ENCODE measurements at regions not wholly inside any gene's neighbourhood (a gene's known extent, or its start where the extent isn't known, plus 50 kb on each side); places are given as distances from the start of the nearest gene placed in this dataset.

- TF ChIP-seq SUZ12 (IDR thresholded peaks at IDR 0.05), result no peak
- TF ChIP-seq ARNT (IDR thresholded peaks at IDR 0.05), result no peak
- no peak for TF ChIP-seq TARDBP (IDR thresholded peaks at IDR 0.05)
- TF ChIP-seq SP1 (IDR thresholded peaks at IDR 0.05), result no peak
- no peak for TF ChIP-seq NFRKB (IDR thresholded peaks at IDR 0.05)
- no peak for TF ChIP-seq PKNOX1 (IDR thresholded peaks at IDR 0.05)
- TF ChIP-seq L3MBTL2 (conservative IDR thresholded peaks at IDR 0.05), result no peak
- TF ChIP-seq FOXM1 (IDR thresholded peaks at IDR 0.05; ENCODE audit: borderline replicate concordance), result no peak
- no peak for TF ChIP-seq ELF4 (IDR thresholded peaks at IDR 0.05)
- TF ChIP-seq BHLHE40 (IDR thresholded peaks at IDR 0.05; ENCODE audit: borderline replicate concordance), result no peak
- TF ChIP-seq FOXA1 (IDR thresholded peaks at IDR 0.05), result no peak
- POLR2A ChIA-PET, result no interaction called here
- CTCF ChIA-PET, result interaction anchor here (0.7 kb wide), 1 partner anchor 18 kb away, joined by 3 read pairs; no protein-coding TSS in a partner anchor
- no peak for DNase-seq (ENCODE audit: extremely low spot score)
Observed at GRCh38 chr13:81319351-81319750, 978.4 kb upstream of the SPRY2 start.

DNA sequence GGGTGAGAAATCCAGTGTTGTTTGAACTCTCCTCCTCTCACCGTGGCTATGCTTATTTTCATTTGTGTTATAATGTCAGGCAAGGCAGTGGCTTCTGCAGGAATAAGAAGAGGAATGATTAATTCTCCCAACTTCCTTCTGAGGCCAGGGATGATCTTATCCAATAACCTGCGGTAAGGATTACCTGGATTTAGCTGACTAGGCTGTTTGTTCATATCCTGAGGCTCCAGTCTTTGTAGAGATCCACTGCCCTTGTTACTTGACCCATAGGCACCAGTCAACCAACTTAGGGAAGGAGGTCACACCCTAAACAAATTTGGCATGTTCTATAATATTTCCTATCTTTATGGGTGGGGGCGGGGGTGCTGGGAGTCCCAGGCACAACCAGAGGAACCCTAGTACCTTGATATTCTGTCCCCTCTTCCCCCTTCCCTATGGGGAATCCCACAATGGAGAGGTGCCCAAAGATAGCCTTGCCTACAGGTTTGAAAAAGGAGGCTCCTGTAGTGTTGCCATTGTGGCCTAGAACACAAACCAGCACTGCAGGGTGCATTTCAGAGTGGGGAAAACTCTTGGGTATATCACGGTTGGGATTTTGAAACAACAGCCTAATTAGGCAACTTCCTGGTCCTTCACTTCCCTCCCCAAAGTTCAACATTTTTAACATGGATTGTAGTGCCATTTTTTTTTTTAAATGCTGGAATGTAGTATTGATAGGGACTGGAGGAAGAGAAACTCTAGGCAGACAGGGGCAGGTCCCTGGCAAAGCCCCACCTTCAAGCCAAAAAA lies 977.5 kb upstream of the SPRY2 start:
- TF ChIP-seq LEF1 (IDR thresholded peaks at IDR 0.05; ENCODE audit: borderline replicate concordance) (no peak), NFRKB (IDR thresholded peaks at IDR 0.05) (no peak), CTBP1 (IDR thresholded peaks at IDR 0.05; ENCODE audit: borderline replicate concordance) (no peak), FOXM1 (IDR thresholded peaks at IDR 0.05; ENCODE audit: borderline replicate concordance) (no peak), ZNF384 (IDR thresholded peaks at IDR 0.05) (no peak), TARDBP (IDR thresholded peaks at IDR 0.05) (no peak), HDGF (IDR thresholded peaks at IDR 0.05; ENCODE audit: borderline replicate concordance) (no peak), SUZ12 (IDR thresholded peaks at IDR 0.05) (no peak), BHLHE40 (IDR thresholded peaks at IDR 0.05; ENCODE audit: borderline replicate concordance) (no peak), L3MBTL2 (conservative IDR thresholded peaks at IDR 0.05) (no peak), FOXK2 (IDR thresholded peaks at IDR 0.05) (no peak), FOXA1 (IDR thresholded peaks at IDR 0.05) (no peak), ELF4 (IDR thresholded peaks at IDR 0.05) (no peak)
- CTCF ChIA-PET, result interaction anchor here (0.7 kb wide), 1 partner anchor 17 kb away, joined by 3 read pairs; no protein-coding TSS in a partner anchor
- no peak for DNase-seq (ENCODE audit: extremely low spot score)
- POLR2A ChIA-PET, result no interaction called here

DNA sequence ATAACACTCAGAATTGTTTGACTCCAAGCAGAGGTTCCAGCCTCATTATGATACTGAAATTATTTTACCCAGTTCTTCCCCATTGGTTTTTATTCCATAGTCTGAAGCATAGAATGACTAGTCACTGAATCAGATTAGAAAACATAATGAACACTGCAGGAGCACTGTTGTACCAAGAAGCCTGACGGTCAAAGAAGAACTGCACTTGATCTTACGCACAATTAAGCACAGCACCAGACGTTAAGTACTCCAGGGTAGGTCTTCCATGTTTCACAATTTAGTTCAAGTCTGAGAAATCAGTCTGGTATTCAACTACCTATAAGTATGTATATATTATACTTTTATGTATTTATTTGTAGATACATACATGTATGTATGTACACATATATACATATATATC lies 973.5 kb upstream of the SPRY2 start:
- ChIA-PET CTCF (no interaction called here), POLR2A (no interaction called here)
- DNase-seq (ENCODE audit: extremely low spot score), result no peak
- TF ChIP-seq TARDBP (IDR thresholded peaks at IDR 0.05) (no peak), BHLHE40 (IDR thresholded peaks at IDR 0.05; ENCODE audit: borderline replicate concordance) (no peak), ELF4 (IDR thresholded peaks at IDR 0.05) (no peak), SUZ12 (IDR thresholded peaks at IDR 0.05) (no peak), L3MBTL2 (conservative IDR thresholded peaks at IDR 0.05) (no peak), NFRKB (IDR thresholded peaks at IDR 0.05) (no peak), FOXM1 (IDR thresholded peaks at IDR 0.05; ENCODE audit: borderline replicate concordance) (no peak), FOXK2 (IDR thresholded peaks at IDR 0.05) (no peak), CTBP1 (IDR thresholded peaks at IDR 0.05; ENCODE audit: borderline replicate concordance) (no peak), HDGF (IDR thresholded peaks at IDR 0.05; ENCODE audit: borderline replicate concordance) (no peak), SP1 (IDR thresholded peaks at IDR 0.05) (no peak), PKNOX1 (IDR thresholded peaks at IDR 0.05) (no peak), LEF1 (IDR thresholded peaks at IDR 0.05; ENCODE audit: borderline replicate concordance) (no peak), ZNF384 (IDR thresholded peaks at IDR 0.05) (no peak), ARNT (IDR thresholded peaks at IDR 0.05) (no peak), FOXA1 (IDR thresholded peaks at IDR 0.05) (no peak)

DNA sequence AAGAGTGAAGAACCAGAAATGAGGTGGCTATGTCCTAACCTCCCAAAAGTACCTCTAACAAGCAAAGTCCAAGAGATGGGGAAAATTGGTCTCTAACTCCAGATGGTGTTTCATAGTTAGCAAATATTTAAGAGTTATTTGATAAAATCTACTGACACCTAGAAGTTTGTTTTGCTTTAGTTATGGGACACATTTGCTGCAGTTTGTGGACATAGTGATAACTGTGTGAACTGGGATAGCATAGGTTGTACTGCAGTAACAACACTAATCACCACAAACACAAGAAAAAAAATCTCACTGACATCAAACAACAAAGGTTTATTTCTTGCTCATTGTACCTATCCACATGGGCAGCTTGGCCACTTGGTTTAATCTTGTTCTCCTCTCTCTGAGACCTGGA lies 965.0 kb upstream of the SPRY2 start:
- POLR2A ChIA-PET, result no interaction called here
- TF ChIP-seq PKNOX1 (IDR thresholded peaks at IDR 0.05) (no peak), FOXM1 (IDR thresholded peaks at IDR 0.05; ENCODE audit: borderline replicate concordance) (no peak), TARDBP (IDR thresholded peaks at IDR 0.05) (no peak), BHLHE40 (IDR thresholded peaks at IDR 0.05; ENCODE audit: borderline replicate concordance) (no peak), L3MBTL2 (conservative IDR thresholded peaks at IDR 0.05) (no peak), FOXA1 (IDR thresholded peaks at IDR 0.05) (no peak)

GRCh38 chr13:81304121-81304659 lies 963.3 kb upstream of the SPRY2 start:
- no peak for TF ChIP-seq ELF4 (IDR thresholded peaks at IDR 0.05)
- no peak for TF ChIP-seq L3MBTL2 (conservative IDR thresholded peaks at IDR 0.05)
- TF ChIP-seq ZNF384 (IDR thresholded peaks at IDR 0.05), result no peak
- TF ChIP-seq HDGF (IDR thresholded peaks at IDR 0.05; ENCODE audit: borderline replicate concordance), result no peak
- TF ChIP-seq TARDBP (IDR thresholded peaks at IDR 0.05), result no peak
- no peak for TF ChIP-seq CTBP1 (IDR thresholded peaks at IDR 0.05; ENCODE audit: borderline replicate concordance)
- no peak for TF ChIP-seq FOXM1 (IDR thresholded peaks at IDR 0.05; ENCODE audit: borderline replicate concordance)
- TF ChIP-seq FOXK2 (IDR thresholded peaks at IDR 0.05), result no peak
- no peak for TF ChIP-seq BHLHE40 (IDR thresholded peaks at IDR 0.05; ENCODE audit: borderline replicate concordance)
- TF ChIP-seq FOXA1 (IDR thresholded peaks at IDR 0.05), result no peak
- no peak for TF ChIP-seq SP1 (IDR thresholded peaks at IDR 0.05)
- TF ChIP-seq ARNT (IDR thresholded peaks at IDR 0.05), result no peak
- no peak for TF ChIP-seq LEF1 (IDR thresholded peaks at IDR 0.05; ENCODE audit: borderline replicate concordance)
- TF ChIP-seq NFRKB (IDR thresholded peaks at IDR 0.05), result no peak
- no peak for TF ChIP-seq PKNOX1 (IDR thresholded peaks at IDR 0.05)
- TF ChIP-seq SUZ12 (IDR thresholded peaks at IDR 0.05), result no peak
- POLR2A ChIA-PET, result no interaction called here
- no peak for DNase-seq (ENCODE audit: extremely low spot score)
- CTCF ChIA-PET, result no interaction called here

More for the DNA sequence above, 965.0 kb upstream of the SPRY2 start:
- DNase-seq (ENCODE audit: extremely low spot score), result no peak
- CTCF ChIA-PET, result no interaction called here
